GM23338 (cell line): ENCODE measurements at regions not wholly inside any gene's neighbourhood (a gene's known extent, or its start where the extent isn't known, plus 50 kb on each side); places are given as distances from the start of the nearest gene placed in this dataset.

Experiments used
- ATAC-seq: fragments of 200-7000 bp; cut with Tn5 transposase; 3 replicates; pipeline ENCODE4 v1.9.1; 2020
- DNase-seq: peaks from one replicate; pipeline ENCODE4 v3.0.0-alpha.2; 2015; ENCODE audit warnings: low spot score
- H2AFZ ChIP-seq: fragments of 200-600 bp; sonication (generic); 2 replicates; pipeline ENCODE4 v1.8.0; 2016; ENCODE audit warnings: antibody characterized with exemption, mild to moderate bottlenecking, moderate library complexity
- H3F3A ChIP-seq: fragments of 200-600 bp; sonication (generic); replicated peaks from 2 replicates; pipeline ENCODE4 v1.8.0; 2017; ENCODE audit warnings: antibody characterized with exemption, mixed run types, low read depth
- H3K27ac ChIP-seq: fragments of 200-600 bp; sonication (generic); 2 replicates; pipeline ENCODE4 v1.6.1; 2016; ENCODE audit warnings: low read depth
- H3K27me3 ChIP-seq: fragments of 200-600 bp; sonication (generic); 2 replicates; pipeline ENCODE4 v1.8.0; 2016; ENCODE audit warnings: mild to moderate bottlenecking, mixed run types, moderate library complexity; ENCODE audit not compliant: insufficient read depth
- H3K36me3 ChIP-seq: fragments of 200-600 bp; sonication (generic); 2 replicates; pipeline ENCODE4 v1.8.0; 2016; ENCODE audit warnings: mild to moderate bottlenecking; ENCODE audit not compliant: insufficient read depth
- H3K4me1 ChIP-seq: fragments of 200-600 bp; sonication (generic); 2 replicates; pipeline ENCODE4 v1.8.0; 2016; ENCODE audit warnings: mild to moderate bottlenecking, moderate library complexity; ENCODE audit not compliant: insufficient read depth
- H3K4me2 ChIP-seq: fragments of 200-600 bp; sonication (generic); 2 replicates; pipeline ENCODE4 v1.7.1; 2017; ENCODE audit warnings: mixed run types
- H3K4me3 ChIP-seq: fragments of 200-600 bp; sonication (generic); 2 replicates; pipeline ENCODE4 v1.6.1; 2016; ENCODE audit warnings: mixed run types
- H3K79me2 ChIP-seq: fragments of 200-600 bp; sonication (generic); replicated peaks from 2 replicates; pipeline ENCODE4 v1.8.0; 2017; ENCODE audit warnings: mild to moderate bottlenecking; ENCODE audit not compliant: insufficient read depth
- H3K9me2 ChIP-seq: fragments of 200-600 bp; sonication (generic); 2 replicates; pipeline ENCODE4 v1.8.0; 2017; ENCODE audit not compliant: insufficient read depth
- H4K20me1 ChIP-seq: fragments of 200-600 bp; sonication (generic); replicated peaks from 2 replicates; pipeline ENCODE4 v1.8.0; 2017; ENCODE audit warnings: mild to moderate bottlenecking; ENCODE audit not compliant: insufficient read depth
- H3K27ac Mint-ChIP-seq: 2 replicates; pipeline ENCODE4 v1.8.0; 2020; ENCODE audit warnings: inconsistent platforms, mild to moderate bottlenecking, moderate library complexity, mixed read lengths
- H3K27me3 Mint-ChIP-seq: 3 replicates; pipeline ENCODE4 v1.8.0; 2022; ENCODE audit warnings: low read depth, mild to moderate bottlenecking, moderate library complexity, mixed read lengths, inconsistent platforms; ENCODE audit not compliant: insufficient read depth, poor library complexity
- H3K36me3 Mint-ChIP-seq: 3 replicates; pipeline ENCODE4 v1.8.0; 2021; ENCODE audit warnings: low read depth, mild to moderate bottlenecking, inconsistent platforms, moderate library complexity, mixed read lengths
- H3K4me1 Mint-ChIP-seq: 3 replicates; pipeline ENCODE4 v1.8.0; 2020; ENCODE audit warnings: mild to moderate bottlenecking, inconsistent platforms, mixed read lengths
- H3K4me3 Mint-ChIP-seq: 3 replicates; pipeline ENCODE4 v1.8.0; 2021; ENCODE audit warnings: moderate library complexity, mild to moderate bottlenecking, inconsistent platforms, mixed read lengths
- H3K9me3 Mint-ChIP-seq: 3 replicates; pipeline ENCODE4 v1.8.0; 2020; ENCODE audit warnings: moderate library complexity, mild to moderate bottlenecking, inconsistent platforms, mixed read lengths
- CREB1 ChIP-seq: fragments of 250-450 bp; sonication (Bioruptor Pico); IDR thresholded peaks from 2 replicates; pipeline ENCODE4 v1.5.0; 2020; ENCODE audit warnings: low read depth, mild to moderate bottlenecking, moderate library complexity
- CTCF ChIP-seq, 2 experiments: fragments of 200-600 bp in 1 of 2; sonication (generic) in 1 of 2; conservative IDR thresholded peaks; 2 replicates each; pipeline versions ENCODE4 v1.5.1 to v1.6.1; 2016 to 2017; ENCODE audit warnings: antibody characterized with exemption in 2 of 2, low read depth in 2 of 2, mild to moderate bottlenecking in 2 of 2, moderate library complexity in 1 of 2
- ETS1 ChIP-seq: IDR thresholded peaks from 2 replicates; pipeline ENCODE4 v1.6.1; 2016; ENCODE audit warnings: antibody characterized with exemption
- EZH2 ChIP-seq: fragments of 200-600 bp; sonication (generic); IDR thresholded peaks from one replicate; pipeline ENCODE4 v1.8.0; 2017; ENCODE audit warnings: antibody characterized with exemption, mild to moderate bottlenecking, low read depth; ENCODE audit not compliant: unreplicated experiment
- EZH2phosphoT487 ChIP-seq: fragments of 200-600 bp; sonication (generic); IDR thresholded peaks from one replicate; pipeline ENCODE4 v1.8.1; 2018; ENCODE audit warnings: antibody characterized with exemption; ENCODE audit not compliant: unreplicated experiment
- JUNB ChIP-seq: IDR thresholded peaks from one replicate; pipeline ENCODE4 v1.6.1; 2016; ENCODE audit warnings: antibody characterized with exemption; ENCODE audit not compliant: unreplicated experiment
- NANOG ChIP-seq: IDR thresholded peaks from 2 replicates; pipeline ENCODE4 v1.6.1; 2016; ENCODE audit warnings: antibody characterized with exemption, borderline replicate concordance
- POLR2AphosphoS5 ChIP-seq: IDR thresholded peaks from 2 replicates; pipeline ENCODE4 v1.6.1; 2016; ENCODE audit warnings: antibody characterized with exemption, low read depth
- STAT1 ChIP-seq: IDR thresholded peaks from one replicate; pipeline ENCODE4 v1.6.1; 2016; ENCODE audit warnings: antibody characterized with exemption; ENCODE audit not compliant: unreplicated experiment
- ZNF114 ChIP-seq: fragments of 250-450 bp; sonication (Bioruptor Pico); IDR thresholded peaks from 2 replicates; pipeline ENCODE4 v1.5.0; 2020; ENCODE audit warnings: mild to moderate bottlenecking, moderate library complexity
- ZNF331 ChIP-seq: fragments of 250-450 bp; sonication (Bioruptor Pico); IDR thresholded peaks from 2 replicates; pipeline ENCODE4 v1.5.0; 2020; ENCODE audit warnings: low read depth, mild to moderate bottlenecking, moderate library complexity
- ZNF462 ChIP-seq: fragments of 250-450 bp; sonication (Bioruptor Pico); IDR thresholded peaks from 2 replicates; pipeline ENCODE4 v1.5.0; 2020; ENCODE audit warnings: mild to moderate bottlenecking, moderate library complexity
- TF ChIP-seq, protein P1 (sequence below): IDR thresholded peaks from one replicate; pipeline ENCODE4 v1.6.1; 2018; ENCODE audit warnings: antibody characterized with exemption; ENCODE audit not compliant: unreplicated experiment

DNA sequence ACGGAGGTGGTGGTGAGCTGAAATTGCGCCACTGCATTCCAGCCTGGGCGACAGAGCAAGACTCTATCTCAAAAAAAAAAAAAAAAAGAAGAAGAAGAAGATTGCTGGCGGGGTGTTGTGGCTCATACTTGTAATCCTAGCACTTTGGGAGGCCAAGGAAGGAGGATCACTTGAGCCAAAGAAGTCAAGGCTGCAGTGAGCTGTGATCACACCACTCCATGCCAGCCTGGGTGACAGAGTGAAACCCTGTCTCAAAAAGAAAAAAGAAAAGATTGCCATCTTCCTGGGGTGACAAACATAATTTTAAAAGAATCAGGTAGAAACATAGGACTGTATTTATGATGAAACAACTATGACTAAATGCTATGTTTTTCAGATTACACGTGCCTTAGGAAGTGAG is 55.1 kb upstream of the EML4 start:
- H3K9me3 Mint-ChIP-seq, result no peaks in the 10 kb centered on the region
- no peak for ATAC-seq
- H3K4me1 Mint-ChIP-seq, result peaks cover 21% of the 10 kb centered on the region
- H3K27me3 ChIP-seq, result no peaks in the 10 kb centered on the region
- H3K27ac Mint-ChIP-seq, result no peak overlapping the region
- H3K79me2 ChIP-seq, result no peaks in the 10 kb centered on the region
- H3F3A ChIP-seq, result no peaks in the 10 kb centered on the region
- H3K4me3 ChIP-seq, result no peak overlapping the region
- no peaks in the 10 kb centered on the region for H4K20me1 ChIP-seq
- H3K36me3 Mint-ChIP-seq, result no peaks in the 10 kb centered on the region
- H3K27ac ChIP-seq, result no peak overlapping the region
- H3K27me3 Mint-ChIP-seq, result no peaks in the 10 kb centered on the region
- H2AFZ ChIP-seq, result peak overlapping the region; percentile 74; the same call in 1 of the 2 replicates
- no peak overlapping the region for H3K4me2 ChIP-seq
- TF ChIP-seq JUNB (no peak), EZH2 (no peak), CREB1 (CRISPR knock-in tag) (no peak), CTCF (conservative IDR thresholded peaks at IDR 0.05; ENCODE audit: low read depth in 2 of 2) (no peak), ZNF462 (CRISPR knock-in tag) (no peak), STAT1 (no peak), ZNF331 (CRISPR knock-in tag) (no peak), ZNF114 (no peak), POLR2AphosphoS5 (no peak), ETS1 (no peak), NANOG (no peak), EZH2phosphoT487 (no peak)
- TF ChIP-seq, protein P1, sequence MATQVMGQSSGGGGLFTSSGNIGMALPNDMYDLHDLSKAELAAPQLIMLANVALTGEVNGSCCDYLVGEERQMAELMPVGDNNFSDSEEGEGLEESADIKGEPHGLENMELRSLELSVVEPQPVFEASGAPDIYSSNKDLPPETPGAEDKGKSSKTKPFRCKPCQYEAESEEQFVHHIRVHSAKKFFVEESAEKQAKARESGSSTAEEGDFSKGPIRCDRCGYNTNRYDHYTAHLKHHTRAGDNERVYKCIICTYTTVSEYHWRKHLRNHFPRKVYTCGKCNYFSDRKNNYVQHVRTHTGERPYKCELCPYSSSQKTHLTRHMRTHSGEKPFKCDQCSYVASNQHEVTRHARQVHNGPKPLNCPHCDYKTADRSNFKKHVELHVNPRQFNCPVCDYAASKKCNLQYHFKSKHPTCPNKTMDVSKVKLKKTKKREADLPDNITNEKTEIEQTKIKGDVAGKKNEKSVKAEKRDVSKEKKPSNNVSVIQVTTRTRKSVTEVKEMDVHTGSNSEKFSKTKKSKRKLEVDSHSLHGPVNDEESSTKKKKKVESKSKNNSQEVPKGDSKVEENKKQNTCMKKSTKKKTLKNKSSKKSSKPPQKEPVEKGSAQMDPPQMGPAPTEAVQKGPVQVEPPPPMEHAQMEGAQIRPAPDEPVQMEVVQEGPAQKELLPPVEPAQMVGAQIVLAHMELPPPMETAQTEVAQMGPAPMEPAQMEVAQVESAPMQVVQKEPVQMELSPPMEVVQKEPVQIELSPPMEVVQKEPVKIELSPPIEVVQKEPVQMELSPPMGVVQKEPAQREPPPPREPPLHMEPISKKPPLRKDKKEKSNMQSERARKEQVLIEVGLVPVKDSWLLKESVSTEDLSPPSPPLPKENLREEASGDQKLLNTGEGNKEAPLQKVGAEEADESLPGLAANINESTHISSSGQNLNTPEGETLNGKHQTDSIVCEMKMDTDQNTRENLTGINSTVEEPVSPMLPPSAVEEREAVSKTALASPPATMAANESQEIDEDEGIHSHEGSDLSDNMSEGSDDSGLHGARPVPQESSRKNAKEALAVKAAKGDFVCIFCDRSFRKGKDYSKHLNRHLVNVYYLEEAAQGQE, result no peak
- H3K9me2 ChIP-seq, result no peaks in the 10 kb centered on the region
- no peaks in the 10 kb centered on the region for H3K36me3 ChIP-seq
- H3K4me3 Mint-ChIP-seq, result no peak overlapping the region
- H3K4me1 ChIP-seq, result peaks cover 14% of the 10 kb centered on the region
- no peak for DNase-seq
